ENCODE measurements at regions not wholly inside any gene's neighbourhood (a gene's known extent, or its start where the extent isn't known, plus 50 kb on each side); places are given as distances from the start of the nearest gene placed in this dataset.
"Not testable (repeated sequence)": the region's sequence is repeated elsewhere in the genome, so short reads cannot be mapped to it uniquely, and the experiment has no call there.

DNA sequence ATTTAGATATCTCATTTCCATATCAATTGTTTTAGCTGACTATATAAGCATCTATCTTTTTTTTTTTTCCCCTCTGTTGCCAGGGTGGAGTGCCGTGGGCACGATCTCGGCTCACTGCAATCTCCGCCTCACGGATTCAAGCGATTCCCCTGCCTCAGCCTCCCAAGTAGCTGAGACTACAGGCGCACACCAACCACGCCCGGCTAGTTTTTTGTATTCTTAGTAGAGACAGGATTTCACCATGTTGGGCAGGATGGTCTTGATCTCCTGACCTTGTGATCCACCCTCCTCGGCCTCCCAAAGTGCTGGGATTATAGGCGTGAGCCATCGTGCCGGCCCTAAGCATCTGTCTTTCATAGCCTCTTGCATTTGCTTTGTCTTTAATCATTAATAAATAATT is 279.5 kb upstream of the SLC16A7 start:
- TF ChIP-seq ZNF830 (tag by site-specific recombination; IDR thresholded peaks at IDR 0.05; ENCODE audit: low read depth); IKZF3 (tag by site-specific recombination; IDR thresholded peaks at IDR 0.05); ZNF623 (tag by site-specific recombination; IDR thresholded peaks at IDR 0.05); ZNF274 (IDR thresholded peaks at IDR 0.05; ENCODE audit: low read length); ZNF274 (tag by site-specific recombination; IDR thresholded peaks at IDR 0.05; ENCODE audit: borderline replicate concordance); ZNF654 (tag by site-specific recombination; IDR thresholded peaks at IDR 0.05; ENCODE audit: low read depth); CTCF (tag by site-specific recombination; IDR thresholded peaks at IDR 0.05): not testable (repeated sequence)
